ENCODE measurements at regions not wholly inside any gene's neighbourhood (a gene's known extent, or its start where the extent isn't known, plus 50 kb on each side); places are given as distances from the start of the nearest gene placed in this dataset.
"Not testable (repeated sequence)": the region's sequence is repeated elsewhere in the genome, so short reads cannot be mapped to it uniquely, and the experiment has no call there.

DNA sequence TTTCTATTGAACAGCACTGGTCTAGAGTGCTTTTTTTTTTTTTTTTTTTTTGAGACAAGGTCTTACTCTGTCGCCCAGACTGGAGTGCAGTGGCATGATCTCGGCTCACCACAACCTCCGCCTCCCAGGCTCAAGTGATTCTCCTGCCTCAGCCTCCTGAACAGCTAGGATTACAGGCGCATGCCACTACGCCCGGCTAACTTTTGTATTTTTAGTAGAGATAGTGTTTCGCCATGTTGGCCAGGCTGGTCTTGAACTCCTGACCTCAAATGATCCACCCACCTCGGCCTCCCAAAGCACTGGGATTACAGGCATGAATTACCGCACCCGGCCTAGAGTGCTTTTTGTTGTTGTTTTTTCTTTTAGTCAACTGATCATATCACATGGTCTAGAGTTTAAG lies 79.0 kb upstream of the LRPPRC start:
- H3K9me3 Mint-ChIP-seq; H3K27ac Mint-ChIP-seq; H3K36me3 Mint-ChIP-seq; ATAC-seq; DNase-seq (ENCODE audit: low spot score in 2 of 2): not testable (repeated sequence)

DNA sequence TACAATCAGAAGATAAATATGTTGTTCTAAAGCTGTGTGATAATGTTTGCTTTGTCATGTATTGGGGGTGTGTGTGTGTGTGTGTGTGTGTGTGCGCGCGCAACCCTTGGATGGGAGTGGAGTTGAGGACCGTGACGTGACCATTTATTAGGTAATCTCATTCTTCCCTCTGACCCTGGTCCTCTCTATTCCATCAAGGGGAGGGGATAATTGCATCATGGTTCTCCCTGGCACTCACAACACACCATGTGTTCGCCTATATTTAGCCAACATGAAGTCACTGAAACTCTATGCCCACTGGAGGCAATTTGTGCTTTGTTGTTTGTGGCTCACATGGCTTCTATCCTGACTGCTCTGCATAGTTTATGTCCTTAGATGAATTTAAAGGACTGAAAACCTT lies 79.8 kb upstream of the LRPPRC start:
- ATAC-seq (no peak), DNase-seq (ENCODE audit: low spot score in 2 of 2) (no peak)
- Mint-ChIP-seq H3K9me3 (no peaks in the 10 kb centered on the region), H3K27ac (no peak overlapping the region), H3K36me3 (no peaks in the 10 kb centered on the region)

DNA sequence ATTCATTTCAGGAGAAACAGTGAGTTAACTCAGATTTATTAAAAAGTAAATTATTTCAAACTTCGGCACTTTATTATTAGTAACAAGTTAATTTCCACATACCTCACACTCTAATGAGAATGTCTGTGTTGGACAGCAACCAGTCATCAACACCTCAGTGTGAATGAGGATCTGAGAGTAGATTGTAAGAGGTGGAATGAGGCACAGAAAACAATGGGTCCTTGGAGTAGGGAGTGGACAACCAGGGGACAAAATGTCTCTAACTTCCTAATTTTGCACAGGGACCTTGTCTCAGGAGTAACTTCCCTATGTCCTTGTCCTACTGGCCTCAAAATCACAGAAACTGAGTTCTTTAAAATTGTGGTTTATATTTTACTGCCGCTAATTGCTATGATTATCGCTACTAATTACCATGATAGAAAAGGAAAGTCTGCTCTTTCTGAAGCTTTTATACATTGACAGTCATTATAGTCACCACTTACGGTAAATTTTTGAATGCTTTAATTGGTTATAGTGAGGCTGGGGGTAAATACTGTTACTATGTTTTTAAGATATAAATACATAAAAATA lies 82.2 kb upstream of the LRPPRC start:
- ATAC-seq (no peak), DNase-seq (ENCODE audit: low spot score in 2 of 2) (no peak)
- no peaks in the 10 kb centered on the region for H3K9me3 Mint-ChIP-seq

DNA sequence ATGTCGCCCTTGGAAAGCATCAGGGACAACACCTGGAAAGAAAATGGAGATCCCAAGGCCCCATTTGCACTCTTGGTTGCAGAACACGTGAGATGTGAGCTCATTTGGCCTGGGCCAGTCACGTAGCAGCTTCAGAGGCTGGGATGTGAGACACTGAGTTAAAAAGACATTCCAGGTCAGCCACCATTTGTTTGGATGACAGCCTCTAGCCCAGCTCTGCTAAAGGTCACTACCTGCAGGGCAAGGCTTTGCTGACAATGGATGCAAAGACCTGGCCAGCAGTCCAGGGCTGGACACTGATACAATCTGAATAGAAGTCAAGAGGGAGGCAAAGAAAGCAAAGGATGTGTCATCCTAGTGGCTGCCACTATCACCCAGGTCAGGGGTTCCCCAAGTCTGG lies 83.9 kb upstream of the LRPPRC start:
- no peaks in the 10 kb centered on the region for H3K9me3 Mint-ChIP-seq
- DNase-seq (ENCODE audit: low spot score in 2 of 2) (no peak), ATAC-seq (no peak)
- no peak overlapping the region for H3K27ac Mint-ChIP-seq
- no peaks in the 10 kb centered on the region for H3K36me3 Mint-ChIP-seq

More for the DNA sequence above, 82.2 kb upstream of the LRPPRC start:
- no peak overlapping the region for H3K27ac Mint-ChIP-seq
- H3K36me3 Mint-ChIP-seq = no peaks in the 10 kb centered on the region

DNA sequence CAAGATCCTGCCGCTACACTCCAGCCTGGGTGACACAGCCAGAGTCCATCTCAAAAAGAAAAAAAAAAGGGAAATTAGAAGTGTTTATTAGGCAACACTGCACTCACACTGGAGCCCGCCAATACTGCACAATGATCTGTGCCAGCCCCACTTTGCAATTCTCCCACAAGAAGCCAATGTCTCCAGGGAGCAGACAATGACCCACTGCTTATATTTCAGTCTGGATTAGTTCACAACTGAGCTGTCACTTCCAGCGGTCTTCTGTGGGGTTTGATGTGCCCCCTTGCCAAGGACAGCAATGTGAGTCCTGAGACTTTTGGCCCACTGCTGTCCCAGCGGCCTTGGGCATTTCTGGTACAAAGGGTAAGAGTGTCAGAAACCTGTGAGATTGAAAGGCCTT lies 85.6 kb upstream of the PPM1B start:
- Mint-ChIP-seq H3K27ac (no peak overlapping the region), H3K36me3 (no peaks in the 10 kb centered on the region), H3K9me3 (no peaks in the 10 kb centered on the region)
- DNase-seq (ENCODE audit: low spot score in 2 of 2) = no peak
- no peak for ATAC-seq

DNA sequence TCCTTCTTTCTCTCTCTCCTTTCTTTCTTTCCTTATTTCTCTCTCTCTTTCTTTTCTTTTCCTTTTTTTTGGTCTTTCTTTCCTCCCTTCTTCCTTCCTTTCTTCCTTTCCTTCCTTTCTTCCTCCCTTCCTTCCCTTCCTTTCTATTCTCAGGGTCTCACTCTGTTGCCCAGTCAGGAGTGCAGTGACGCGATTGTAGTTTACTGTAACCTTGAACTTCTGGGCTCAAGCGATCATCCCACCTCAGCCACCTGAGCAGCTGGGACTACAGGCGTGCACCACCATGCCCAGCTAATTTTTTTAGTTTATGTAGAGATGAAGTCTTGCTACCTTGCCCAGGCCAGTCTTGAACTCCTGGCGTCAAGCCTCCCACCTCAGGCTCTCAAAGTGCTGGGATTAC lies 83.8 kb upstream of the PPM1B start:
- DNase-seq (ENCODE audit: low spot score in 2 of 2) = no peak
- no peak for ATAC-seq
- Mint-ChIP-seq H3K9me3 (no peaks in the 10 kb centered on the region), H3K36me3 (no peaks in the 10 kb centered on the region), H3K27ac (no peak overlapping the region)

DNA sequence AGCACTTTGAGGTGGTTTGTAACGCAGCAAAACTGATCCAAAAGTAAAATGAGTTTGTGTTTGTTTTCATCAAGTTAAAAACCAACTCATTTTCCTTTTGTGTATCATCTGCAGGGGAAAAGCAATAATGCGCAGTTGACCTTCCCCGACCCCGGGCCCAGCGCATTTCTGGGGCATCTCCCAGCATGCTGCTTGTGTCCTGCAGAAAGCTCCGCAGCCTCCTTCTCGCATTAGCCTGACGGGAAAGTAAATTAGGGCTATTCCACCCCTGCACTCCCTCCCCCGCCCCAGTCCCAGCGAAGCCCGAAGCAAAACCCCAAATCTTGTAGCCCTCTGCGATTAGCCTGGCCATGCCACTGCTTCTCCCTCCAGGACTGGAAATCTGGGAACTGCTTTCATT lies 82.0 kb upstream of the PPM1B start:
- ATAC-seq = no peak
- H3K36me3 Mint-ChIP-seq = no peaks in the 10 kb centered on the region
- no peak for DNase-seq (ENCODE audit: low spot score in 2 of 2)
- no peaks in the 10 kb centered on the region for H3K9me3 Mint-ChIP-seq
- H3K27ac Mint-ChIP-seq = peak overlapping the region in 1 of 2 donors; percentile 87

DNA sequence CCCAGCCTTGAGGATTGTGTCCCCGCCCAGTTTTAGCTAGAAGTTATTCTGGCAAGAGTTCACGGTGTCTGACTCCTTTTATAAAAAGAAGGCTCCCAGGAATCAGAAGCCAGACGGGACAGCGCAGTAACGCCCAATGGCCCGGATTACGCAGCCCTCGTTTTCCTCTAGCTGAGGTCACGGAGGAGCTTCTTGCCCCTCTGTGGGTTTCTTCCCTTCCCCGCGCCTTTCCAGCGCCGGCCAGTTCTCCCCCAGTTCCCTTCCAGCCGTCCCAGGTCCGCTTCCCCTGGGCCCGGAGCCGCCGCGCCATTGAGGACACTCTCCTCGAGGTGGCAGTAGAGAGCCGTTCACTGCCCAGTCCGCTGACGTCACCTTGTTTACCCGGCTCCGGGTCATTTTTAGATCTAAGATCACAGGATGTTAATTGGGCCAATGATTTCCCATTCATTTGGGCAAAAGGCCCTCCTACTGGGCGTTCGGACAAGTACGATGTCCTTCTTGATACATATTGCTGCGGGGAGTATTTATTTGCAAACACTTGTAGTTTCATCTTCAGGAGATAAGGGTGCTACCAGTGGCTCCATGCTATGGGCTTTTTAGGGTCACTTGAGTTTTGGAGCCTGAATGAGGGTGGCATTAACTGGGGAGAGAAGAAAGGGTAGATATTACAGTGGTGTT lies 81.5 kb upstream of the PPM1B start:
- Mint-ChIP-seq H3K36me3 (no peaks in the 10 kb centered on the region), H3K9me3 (no peaks in the 10 kb centered on the region), H3K27ac (peak overlapping the region; percentile 85 to 87)
- peak; percentile 90 to 97 for ATAC-seq
- peak; percentile 84 to 92 for DNase-seq (ENCODE audit: low spot score in 2 of 2)

DNA sequence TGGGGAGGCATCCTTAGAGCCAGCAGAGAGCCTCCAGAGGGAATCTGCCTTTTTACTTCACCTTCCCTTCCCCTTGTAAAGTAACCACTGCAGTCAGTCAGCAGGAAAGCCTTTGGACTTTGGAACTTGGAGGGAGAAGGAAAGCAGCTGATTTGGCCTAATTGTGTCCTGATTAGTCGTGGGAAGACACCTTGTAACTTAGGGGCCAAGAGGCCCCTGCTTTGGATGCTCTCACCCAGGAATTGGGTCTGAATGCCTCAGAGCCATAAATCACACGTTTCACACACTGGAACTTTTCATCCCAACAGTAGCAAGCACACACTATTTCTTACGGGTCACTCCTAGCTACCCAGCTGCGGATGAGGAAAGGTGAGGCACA lies 81.0 kb upstream of the PPM1B start:
- ATAC-seq = no peak
- H3K36me3 Mint-ChIP-seq = no peaks in the 10 kb centered on the region
- H3K9me3 Mint-ChIP-seq = no peaks in the 10 kb centered on the region

DNA sequence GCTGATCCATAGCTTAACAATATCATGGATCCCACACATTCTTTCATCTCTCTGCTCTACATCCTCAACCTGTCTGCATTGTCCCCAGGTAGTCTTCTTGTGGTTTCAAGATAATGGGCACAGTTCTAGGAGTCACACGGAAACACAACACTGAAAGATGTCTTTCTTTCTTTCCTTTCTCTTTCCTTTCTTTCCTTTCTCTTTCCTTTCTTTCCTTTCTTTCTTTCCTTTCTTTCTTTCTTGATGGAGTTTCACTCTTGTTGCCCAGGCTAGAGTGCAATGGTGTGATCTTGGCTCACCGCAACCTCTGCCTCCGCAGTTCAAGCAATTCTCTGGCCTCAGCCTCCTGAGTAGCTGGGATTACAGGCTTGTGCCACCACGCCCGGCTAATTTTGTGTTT lies 76.2 kb upstream of the PPM1B start:
- H3K27ac Mint-ChIP-seq; DNase-seq (ENCODE audit: low spot score in 2 of 2); H3K36me3 Mint-ChIP-seq; ATAC-seq; H3K9me3 Mint-ChIP-seq: not testable (repeated sequence)

More for the DNA sequence above, 81.0 kb upstream of the PPM1B start:
- DNase-seq (ENCODE audit: low spot score in 2 of 2) = no peak
- peak overlapping the region; percentile 85 to 87 for H3K27ac Mint-ChIP-seq

DNA sequence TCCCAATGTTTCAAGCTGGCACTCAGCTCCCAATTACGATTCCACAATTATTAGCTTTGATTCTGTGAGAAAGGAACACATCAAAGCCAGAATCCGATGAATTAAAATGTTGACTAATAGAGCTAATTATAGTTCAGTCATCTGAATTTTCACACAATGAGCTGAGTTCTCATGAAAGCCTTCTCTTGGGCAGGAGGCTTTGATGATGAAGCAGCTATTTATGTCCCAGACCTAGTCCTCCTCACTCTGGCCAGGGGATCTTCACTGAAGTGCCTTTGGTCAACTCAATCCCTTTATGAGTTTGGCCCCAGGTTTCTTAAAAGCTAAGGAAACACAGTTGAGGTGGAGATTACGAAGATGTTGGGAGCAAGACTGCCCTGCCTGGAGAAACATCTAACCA lies 74.7 kb upstream of the PPM1B start:
- H3K27ac Mint-ChIP-seq = no peak overlapping the region
- no peaks in the 10 kb centered on the region for H3K36me3 Mint-ChIP-seq
- H3K9me3 Mint-ChIP-seq = no peaks in the 10 kb centered on the region
- no peak for ATAC-seq
- no peak for DNase-seq (ENCODE audit: low spot score in 2 of 2)

DNA sequence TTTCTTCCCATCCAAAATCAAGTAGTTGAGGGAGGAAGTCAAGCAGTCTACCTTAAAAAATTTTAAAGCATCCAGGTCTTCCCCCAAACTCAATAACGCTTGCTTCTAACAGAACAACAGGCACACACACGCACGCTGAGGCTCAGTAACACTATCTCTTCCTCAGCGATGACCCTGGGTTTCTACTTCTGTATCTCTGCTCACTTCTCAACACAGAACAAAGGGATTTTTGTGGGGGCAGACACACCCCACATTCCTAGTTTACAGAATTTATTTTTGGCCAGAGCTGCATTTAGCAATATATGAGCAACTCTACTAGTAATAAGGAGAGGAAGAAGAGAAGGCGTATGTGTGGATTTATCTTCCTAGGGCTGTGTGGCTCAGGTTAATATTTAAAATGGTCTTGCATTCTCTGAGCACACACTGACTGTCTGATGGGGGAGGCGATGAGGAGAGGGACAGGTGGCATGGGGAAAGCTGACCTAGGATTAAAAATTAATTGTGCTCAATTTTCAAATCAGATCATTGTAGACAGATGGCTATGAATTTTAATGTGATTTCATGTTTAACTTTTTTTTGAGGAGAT lies 71.3 kb upstream of the PPM1B start:
- no peak for DNase-seq (ENCODE audit: low spot score in 2 of 2)
- no peak for ATAC-seq
- Mint-ChIP-seq H3K36me3 (no peaks in the 10 kb centered on the region), H3K27ac (no peak overlapping the region), H3K9me3 (no peaks in the 10 kb centered on the region)

DNA sequence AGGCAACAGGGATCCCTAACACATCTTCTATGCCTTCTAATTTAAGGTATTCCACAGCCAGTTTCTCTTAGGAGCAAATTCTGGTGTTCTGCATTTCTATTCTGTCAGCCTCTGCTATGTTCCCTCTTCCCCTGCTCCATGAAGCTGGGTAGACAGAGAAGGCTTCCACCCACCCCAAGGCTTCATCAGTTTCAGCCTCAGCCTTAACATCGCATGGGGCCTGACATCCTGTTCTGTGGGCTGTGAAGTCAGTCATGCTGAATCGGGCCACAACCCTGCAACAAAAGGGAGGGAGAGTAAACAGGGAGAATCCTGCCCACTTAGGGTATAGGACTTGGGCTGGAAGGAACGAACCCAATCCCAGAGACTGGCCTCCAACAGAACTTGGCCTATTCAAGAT lies 70.6 kb upstream of the PPM1B start:
- no peaks in the 10 kb centered on the region for H3K9me3 Mint-ChIP-seq
- ATAC-seq (no peak), DNase-seq (ENCODE audit: low spot score in 2 of 2) (no peak)
- no peak overlapping the region for H3K27ac Mint-ChIP-seq
- H3K36me3 Mint-ChIP-seq = no peaks in the 10 kb centered on the region

DNA sequence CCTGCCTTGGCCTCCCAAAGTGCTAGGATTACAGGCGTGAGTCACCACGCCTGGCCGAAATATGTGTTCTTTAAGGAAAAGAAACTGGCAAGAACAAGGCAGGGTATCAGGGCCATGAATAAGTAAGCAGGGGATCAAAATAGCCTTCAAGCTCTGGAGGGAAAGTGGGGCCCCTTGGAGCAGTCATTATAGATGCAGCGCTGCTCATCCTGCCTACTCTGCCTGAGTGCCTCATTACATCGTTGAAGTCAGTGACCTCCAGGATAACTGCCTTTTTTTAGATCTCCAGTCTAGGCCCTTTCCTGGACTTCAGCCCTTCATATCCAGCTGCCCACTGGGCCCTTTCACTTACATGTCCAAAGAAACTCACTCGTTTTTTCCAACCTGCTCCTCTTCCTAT lies 69.8 kb upstream of the PPM1B start:
- no peak for ATAC-seq
- H3K36me3 Mint-ChIP-seq = no peaks in the 10 kb centered on the region
- DNase-seq (ENCODE audit: low spot score in 2 of 2) = no peak
- no peaks in the 10 kb centered on the region for H3K9me3 Mint-ChIP-seq
- no peak overlapping the region for H3K27ac Mint-ChIP-seq

DNA sequence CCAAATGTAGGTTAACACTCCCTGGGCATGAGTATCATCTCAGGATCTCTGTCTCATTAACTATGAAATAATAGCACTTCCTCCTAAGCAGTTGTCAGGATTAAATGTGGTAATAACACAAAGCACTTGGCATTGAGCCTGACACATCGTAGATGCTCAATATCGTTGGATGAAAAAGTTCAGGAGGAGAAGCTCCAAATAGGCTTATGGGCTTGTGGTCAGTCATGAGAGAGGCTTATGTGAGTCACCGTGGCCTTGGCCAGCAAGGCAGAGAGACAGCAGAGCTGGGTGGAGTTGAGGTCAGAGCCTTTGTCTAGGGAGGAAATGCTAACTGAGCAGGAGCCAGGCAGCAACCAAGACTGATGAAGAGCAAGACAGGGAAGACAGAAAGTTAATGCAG lies 68.3 kb upstream of the PPM1B start:
- no peak overlapping the region for H3K27ac Mint-ChIP-seq

DNA sequence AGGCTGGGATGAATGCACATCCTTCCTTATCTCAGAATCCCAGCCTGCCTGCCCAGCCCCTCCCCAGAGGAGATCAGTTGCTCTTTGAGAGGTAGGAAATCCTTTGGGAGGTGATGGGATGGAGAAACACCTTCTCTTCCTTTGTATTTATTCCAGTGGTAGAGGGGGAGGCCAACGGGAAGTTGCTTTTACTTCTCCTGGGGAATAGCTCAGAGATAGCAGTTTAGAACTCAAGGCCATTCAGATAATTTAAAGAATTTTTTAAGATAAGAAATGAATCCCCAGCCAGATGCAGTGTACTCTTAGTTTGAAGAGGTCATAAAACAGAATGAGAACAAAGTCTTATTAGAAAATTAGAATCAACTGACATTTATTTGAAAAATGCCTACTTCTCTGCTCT lies 67.4 kb upstream of the PPM1B start:
- no peak for ATAC-seq
- DNase-seq (ENCODE audit: low spot score in 2 of 2) = no peak
- H3K27ac Mint-ChIP-seq = no peak overlapping the region
- no peaks in the 10 kb centered on the region for H3K36me3 Mint-ChIP-seq
- H3K9me3 Mint-ChIP-seq = no peaks in the 10 kb centered on the region

More for the DNA sequence above, 68.3 kb upstream of the PPM1B start:
- H3K9me3 Mint-ChIP-seq = no peaks in the 10 kb centered on the region
- no peaks in the 10 kb centered on the region for H3K36me3 Mint-ChIP-seq
- ATAC-seq (peak in 1 of 2 donors; percentile 69), DNase-seq (ENCODE audit: low spot score in 2 of 2) (no peak)

DNA sequence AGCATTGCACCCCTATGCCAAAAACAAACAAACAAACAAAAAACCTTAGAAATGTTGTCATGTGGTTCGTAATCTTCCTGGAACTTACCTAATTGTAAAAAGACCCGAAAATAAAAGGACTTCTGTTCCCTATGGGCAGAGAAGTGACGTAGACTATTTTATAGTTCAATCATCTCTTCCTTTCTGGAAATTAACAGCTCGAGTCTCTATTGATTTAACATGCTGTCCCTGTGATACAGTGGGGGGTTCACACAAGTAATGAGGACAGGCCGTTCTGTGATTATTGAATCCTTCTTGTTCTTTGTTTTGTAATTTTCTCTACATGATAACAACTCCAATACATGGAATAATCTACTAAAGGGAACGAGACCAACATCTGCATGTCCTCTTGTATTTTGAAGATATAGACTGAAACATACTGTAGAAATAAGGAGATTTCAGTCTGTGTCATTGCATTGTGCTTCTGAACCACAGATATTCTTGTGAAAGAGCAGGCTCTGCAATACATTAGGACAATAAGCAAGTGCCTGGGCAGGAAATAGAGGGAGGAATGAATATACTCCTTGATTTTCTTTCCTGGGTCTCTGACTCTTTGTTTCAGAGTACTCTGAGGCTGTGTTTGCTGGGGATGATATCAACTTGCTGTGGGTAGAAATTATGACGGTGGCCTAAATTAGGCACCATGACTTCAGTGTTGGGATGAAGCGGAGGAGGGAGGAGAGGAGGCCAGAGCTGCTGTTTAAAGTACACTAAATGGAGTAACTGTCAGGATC lies 65.7 kb upstream of the PPM1B start:
- H3K36me3 Mint-ChIP-seq = no peaks in the 10 kb centered on the region
- no peak for DNase-seq (ENCODE audit: low spot score in 2 of 2)
- peak in 1 of 2 donors; percentile 73 for ATAC-seq
- H3K9me3 Mint-ChIP-seq = no peaks in the 10 kb centered on the region
- H3K27ac Mint-ChIP-seq = peak overlapping the region in 1 of 2 donors; percentile 53

Data from activated naive CD4-positive, alpha-beta T cell treated with anti-CD3 and anti-CD28 coated beads, Interleukin-2, amount 50 U/mL, for 72 hours (primary cell).